CD4-positive, alpha-beta T cell treated with Interleukin-10 for 1 hour (primary cell): ENCODE measurements at regions not wholly inside any gene's neighbourhood (a gene's known extent, or its start where the extent isn't known, plus 50 kb on each side); places are given as distances from the start of the nearest gene placed in this dataset.

Source experiments
- DNase-seq: peaks from one replicate; pipeline ENCODE4 v3.0.0-alpha.2; 2020

- no peak for DNase-seq
Measured at GRCh38 chr4:120163895-120164294, 97.2 kb upstream of the MAD2L1 start.

GRCh38 chr4:120158841-120159463, 92.3 kb upstream of the MAD2L1 start:
- DNase-seq: no peak

GRCh38 chr4:120158046-120158445, 91.4 kb upstream of the MAD2L1 start:
- no peak for DNase-seq

- peak; percentile 71 for DNase-seq
Measured at GRCh38 chr4:120156120-120156718, 89.6 kb upstream of the MAD2L1 start.

GRCh38 chr4:120155287-120155686, 88.6 kb upstream of the MAD2L1 start:
- no peak for DNase-seq

- no peak for DNase-seq
Measured at GRCh38 chr4:120144634-120145033, 78.0 kb upstream of the MAD2L1 start.

- DNase-seq: no peak
Measured at GRCh38 chr4:120144041-120144440, 77.4 kb upstream of the MAD2L1 start.

GRCh38 chr4:120139392-120139791, 72.7 kb upstream of the MAD2L1 start:
- no peak for DNase-seq

- DNase-seq: no peak
Measured at GRCh38 chr4:120132935-120133334, 66.3 kb upstream of the MAD2L1 start.

GRCh38 chr4:120130786-120131185, 64.1 kb upstream of the MAD2L1 start:
- no peak for DNase-seq
